CD4-positive, alpha-beta T cell treated with Interleukin-4 for 1 hour (primary cell): ENCODE measurements at regions not wholly inside any gene's neighbourhood (a gene's known extent, or its start where the extent isn't known, plus 50 kb on each side); places are given as distances from the start of the nearest gene placed in this dataset.
"Not testable (repeated sequence)": the region's sequence is repeated elsewhere in the genome, so short reads cannot be mapped to it uniquely, and the experiment has no call there.

Experiments used
- DNase-seq, 2 donors: peaks; one replicate each; pipeline ENCODE4 v3.0.0-alpha.2; 2020 to 2022

GRCh38 chr6:19558934-19559333, 278.2 kb upstream of the ID4 start:
- DNase-seq = no peak

- no peak for DNase-seq
These were observed 274.7 kb upstream of the ID4 start for GRCh38 chr6:19562468-19562867.

- DNase-seq = no peak
These were observed 267.6 kb upstream of the ID4 start for GRCh38 chr6:19569563-19569962.

GRCh38 chr6:19571176-19571575, 266.0 kb upstream of the ID4 start:
- no peak for DNase-seq

- no peak for DNase-seq
These were observed 258.7 kb upstream of the ID4 start for GRCh38 chr6:19578481-19578880.

GRCh38 chr6:19584207-19584606, 253.0 kb upstream of the ID4 start:
- DNase-seq = not testable (repeated sequence)

GRCh38 chr6:19587238-19587942, 249.8 kb upstream of the ID4 start:
- DNase-seq = no peak

GRCh38 chr6:19590501-19591131, 246.6 kb upstream of the ID4 start:
- DNase-seq = no peak

- DNase-seq = no peak
These were observed 239.3 kb upstream of the ID4 start for GRCh38 chr6:19597809-19598320.

- no peak for DNase-seq
These were observed 237.2 kb upstream of the ID4 start for GRCh38 chr6:19599796-19600464.

- no peak for DNase-seq
These were observed 234.6 kb upstream of the ID4 start for GRCh38 chr6:19602434-19603013.

- DNase-seq = no peak
These were observed 233.4 kb upstream of the ID4 start for GRCh38 chr6:19603721-19604120.

- no peak for DNase-seq
These were observed 231.5 kb upstream of the ID4 start for GRCh38 chr6:19605624-19606023.

- DNase-seq = no peak
These were observed 228.6 kb upstream of the ID4 start for GRCh38 chr6:19608546-19608945.

GRCh38 chr6:19609972-19610641, 227.1 kb upstream of the ID4 start:
- no peak for DNase-seq

- DNase-seq = not testable (repeated sequence)
These were observed 224.3 kb upstream of the ID4 start for GRCh38 chr6:19612672-19613466.

- DNase-seq = no peak
These were observed 223.5 kb upstream of the ID4 start for GRCh38 chr6:19613678-19614077.

- DNase-seq = no peak
These were observed 221.1 kb upstream of the ID4 start for GRCh38 chr6:19616022-19616421.

- no peak for DNase-seq
These were observed 204.9 kb upstream of the ID4 start for GRCh38 chr6:19632230-19632629.

- no peak for DNase-seq
These were observed 204.4 kb upstream of the ID4 start for GRCh38 chr6:19632786-19633185.

GRCh38 chr6:19635728-19636127, 201.4 kb upstream of the ID4 start:
- DNase-seq = no peak

GRCh38 chr6:19637010-19637409, 200.2 kb upstream of the ID4 start:
- no peak for DNase-seq
